Vagina (tissue), 2 donors: ENCODE measurements at regions not wholly inside any gene's neighbourhood (a gene's known extent, or its start where the extent isn't known, plus 50 kb on each side); places are given as distances from the start of the nearest gene placed in this dataset.
A peak's percentile ranks its signal among the peaks of the same experiment; 100 is the strongest.

ENCODE experiments used
- DNase-seq, 2 donors: peaks; one replicate each; pipeline ENCODE4 v3.0.0-alpha.2; 2017; ENCODE audit errors: extremely low spot score in 2 of 2
- H3K27ac ChIP-seq: fragments of 200-600 bp; sonication (generic); one replicate; pipeline ENCODE4 v1.5.1; 2019
- H3K27me3 ChIP-seq: fragments of 200-600 bp; sonication (generic); one replicate; pipeline ENCODE4 v1.5.1; 2019
- H3K36me3 ChIP-seq, 2 donors: fragments of 200-600 bp; sonication (generic); one replicate each; pipeline ENCODE4 v1.5.1; 2017 to 2019
- H3K4me1 ChIP-seq: fragments of 200-600 bp; sonication (generic); one replicate; pipeline ENCODE4 v1.5.1; 2019
- H3K4me3 ChIP-seq, 2 donors: fragments of 200-600 bp; sonication (generic); 1 replicate in 1 of 2; 2 replicates in 1 of 2; pipeline ENCODE4 v1.5.1; 2016 to 2019
- H3K9me3 ChIP-seq: fragments of 200-600 bp; sonication (generic); one replicate; pipeline ENCODE4 v1.5.1; 2019
- POLR2A ChIP-seq, 2 donors: fragments of 450-650 bp; IDR thresholded peaks; one replicate each; pipeline ENCODE4 v1.6.1; 2017; ENCODE audit warnings: antibody characterized with exemption in 2 of 2, mild to moderate bottlenecking in 2 of 2, moderate library complexity in 2 of 2
- POLR2AphosphoS5 ChIP-seq, 2 donors: sonication (generic); formaldehyde crosslinking; IDR thresholded peaks; one replicate each; pipeline ENCODE4 v1.9.0; 2017; ENCODE audit warnings: antibody characterized with exemption in 2 of 2, mild to moderate bottlenecking in 2 of 2, low read depth in 1 of 2; ENCODE audit not compliant: insufficient read depth in 1 of 2
- intact Hi-C: fragments of 100-400 bp; cut with DNase I; formaldehyde crosslinking; loops from one replicate; pipeline ENCODE4 v1.15.1; 2023
- TF ChIP-seq, protein P1 (sequence below), 3 experiments: fragments of 450-650 bp in 2 of 3; fragments of 200-600 bp in 1 of 3; sonication (generic) in 1 of 3; IDR thresholded peaks; one replicate each; pipeline ENCODE4 v1.5.1; 2017 to 2019; ENCODE audit warnings: antibody characterized with exemption in 3 of 3, mild to moderate bottlenecking in 2 of 3, moderate library complexity in 2 of 3

DNA sequence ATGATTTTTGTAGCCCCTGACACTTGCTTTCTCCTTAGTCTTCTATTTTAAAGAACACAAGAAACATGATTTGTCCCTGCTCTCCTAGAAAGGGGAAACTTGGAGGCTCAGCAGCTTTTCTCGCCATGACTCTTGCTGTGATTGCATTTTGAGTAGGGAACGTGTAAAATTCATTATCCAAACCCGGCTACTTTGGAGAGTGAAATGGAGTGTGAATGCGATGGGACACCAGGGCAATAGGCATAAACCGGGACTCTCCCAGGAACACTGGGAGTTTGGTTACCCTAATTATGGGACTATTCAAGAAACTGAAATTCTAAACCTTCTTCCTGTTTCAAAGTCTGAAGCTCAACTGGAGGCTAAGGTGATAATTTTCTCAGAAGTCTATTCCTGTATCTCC is 181.7 kb upstream of the RFC3 start:
- no peaks in the 10 kb centered on the region for H3K36me3 ChIP-seq
- DNase-seq: no peak
- H3K27me3 ChIP-seq: no peaks in the 10 kb centered on the region
- no peak overlapping the region for H3K4me3 ChIP-seq
- intact Hi-C loops: no loop called here
- H3K4me1 ChIP-seq: peaks cover 35% of the 10 kb centered on the region
- no peaks in the 10 kb centered on the region for H3K9me3 ChIP-seq
- no peak overlapping the region for H3K27ac ChIP-seq
- TF ChIP-seq POLR2A (IDR thresholded peaks at IDR 0.05) (no peak), POLR2AphosphoS5 (IDR thresholded peaks at IDR 0.05; ENCODE audit: insufficient read depth in 1 of 2, low read depth in 1 of 2) (no peak)
- TF ChIP-seq, protein P1, sequence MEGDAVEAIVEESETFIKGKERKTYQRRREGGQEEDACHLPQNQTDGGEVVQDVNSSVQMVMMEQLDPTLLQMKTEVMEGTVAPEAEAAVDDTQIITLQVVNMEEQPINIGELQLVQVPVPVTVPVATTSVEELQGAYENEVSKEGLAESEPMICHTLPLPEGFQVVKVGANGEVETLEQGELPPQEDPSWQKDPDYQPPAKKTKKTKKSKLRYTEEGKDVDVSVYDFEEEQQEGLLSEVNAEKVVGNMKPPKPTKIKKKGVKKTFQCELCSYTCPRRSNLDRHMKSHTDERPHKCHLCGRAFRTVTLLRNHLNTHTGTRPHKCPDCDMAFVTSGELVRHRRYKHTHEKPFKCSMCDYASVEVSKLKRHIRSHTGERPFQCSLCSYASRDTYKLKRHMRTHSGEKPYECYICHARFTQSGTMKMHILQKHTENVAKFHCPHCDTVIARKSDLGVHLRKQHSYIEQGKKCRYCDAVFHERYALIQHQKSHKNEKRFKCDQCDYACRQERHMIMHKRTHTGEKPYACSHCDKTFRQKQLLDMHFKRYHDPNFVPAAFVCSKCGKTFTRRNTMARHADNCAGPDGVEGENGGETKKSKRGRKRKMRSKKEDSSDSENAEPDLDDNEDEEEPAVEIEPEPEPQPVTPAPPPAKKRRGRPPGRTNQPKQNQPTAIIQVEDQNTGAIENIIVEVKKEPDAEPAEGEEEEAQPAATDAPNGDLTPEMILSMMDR (IDR thresholded peaks at IDR 0.05): no peak

DNA sequence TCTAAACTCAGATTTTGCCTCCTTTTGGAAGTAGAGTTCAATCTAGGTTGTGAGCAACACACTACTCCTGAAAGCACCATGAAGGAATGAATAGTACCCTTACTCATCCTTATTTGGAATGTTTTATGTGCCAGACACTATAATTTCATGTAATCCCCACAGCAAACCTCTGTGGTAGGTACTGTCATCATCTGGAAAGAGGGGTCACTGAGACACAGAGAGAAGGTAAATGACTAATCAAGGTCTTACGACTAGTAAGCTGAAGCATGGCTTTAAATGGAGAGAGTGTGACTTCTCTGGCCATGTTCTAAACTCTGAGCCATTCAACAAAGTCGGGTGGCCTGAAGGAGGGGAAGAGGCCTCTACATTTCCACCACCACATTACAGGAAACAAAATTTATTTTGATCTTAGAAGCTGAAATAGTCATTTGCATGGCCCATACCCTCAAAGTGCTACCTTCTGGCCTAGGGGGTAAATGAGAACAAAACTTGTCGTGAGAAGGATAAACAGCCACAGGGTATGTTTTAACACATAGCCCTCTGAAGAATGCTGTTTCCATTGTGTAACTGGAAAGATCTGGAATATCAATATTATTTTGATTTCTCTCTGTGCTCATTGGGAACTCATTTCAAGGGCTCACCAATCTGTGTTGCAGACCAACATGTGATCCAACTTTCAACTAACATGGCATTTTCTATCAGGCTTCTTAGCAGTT is 180.8 kb upstream of the RFC3 start:
- Histone ChIP-seq H3K9me3 (no peaks in the 10 kb centered on the region), H3K4me1 (peaks cover 35% of the 10 kb centered on the region), H3K27me3 (no peaks in the 10 kb centered on the region), H3K36me3 (no peaks in the 10 kb centered on the region), H3K27ac (peak overlapping the region; percentile 12), H3K4me3 (no peak overlapping the region)
- intact Hi-C loops: no loop called here
- no peak for DNase-seq
- TF ChIP-seq, protein P1 (IDR thresholded peaks at IDR 0.05): no peak
- TF ChIP-seq POLR2AphosphoS5 (IDR thresholded peaks at IDR 0.05; ENCODE audit: insufficient read depth in 1 of 2, low read depth in 1 of 2) (no peak), POLR2A (IDR thresholded peaks at IDR 0.05) (no peak)

DNA sequence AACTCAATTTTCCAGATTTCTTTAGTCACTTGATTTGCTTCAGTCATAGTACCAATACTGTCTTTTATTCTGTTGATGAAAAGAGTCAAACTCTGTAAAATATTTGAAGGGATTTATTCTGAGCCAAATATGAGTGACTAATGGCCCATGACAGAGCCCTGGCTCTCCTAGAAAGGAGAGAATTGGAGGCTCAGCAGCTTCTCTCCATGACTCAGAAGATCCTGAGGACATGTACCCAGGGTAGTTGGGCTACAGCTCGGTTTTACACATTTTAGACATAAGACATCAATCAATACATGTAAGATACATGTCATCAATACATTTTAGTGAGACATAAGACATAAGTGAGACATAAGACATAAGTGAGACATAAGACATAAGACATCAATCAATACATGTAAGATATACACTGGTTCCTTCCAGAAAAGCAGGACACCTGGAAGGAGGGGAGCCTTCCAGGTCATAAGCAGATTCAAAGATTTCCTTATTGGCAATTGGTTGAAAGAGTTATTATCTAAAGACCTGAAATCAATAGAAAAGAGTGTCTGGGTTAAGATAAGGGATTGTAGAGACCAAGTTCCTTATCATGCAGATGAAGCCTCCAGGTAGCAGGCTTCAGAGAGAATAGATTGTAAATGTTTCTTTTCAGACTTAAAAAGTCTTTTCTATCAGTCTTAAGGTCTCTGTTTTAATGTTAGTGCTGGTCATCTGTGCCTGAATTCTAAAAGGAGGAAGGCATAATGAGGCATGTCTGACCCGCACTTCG is 179.8 kb upstream of the RFC3 start:
- Histone ChIP-seq H3K9me3 (no peaks in the 10 kb centered on the region), H3K4me1 (peaks cover 38% of the 10 kb centered on the region), H3K27ac (peak overlapping the region; percentile 55), H3K27me3 (no peaks in the 10 kb centered on the region), H3K4me3 (no peak overlapping the region), H3K36me3 (no peaks in the 10 kb centered on the region)
- no peak for DNase-seq
- no peak for TF ChIP-seq POLR2AphosphoS5 (IDR thresholded peaks at IDR 0.05; ENCODE audit: insufficient read depth in 1 of 2, low read depth in 1 of 2)
- no peak for TF ChIP-seq POLR2A (IDR thresholded peaks at IDR 0.05)
- TF ChIP-seq, protein P1 (IDR thresholded peaks at IDR 0.05): no peak
- intact Hi-C loops: no loop called here

DNA sequence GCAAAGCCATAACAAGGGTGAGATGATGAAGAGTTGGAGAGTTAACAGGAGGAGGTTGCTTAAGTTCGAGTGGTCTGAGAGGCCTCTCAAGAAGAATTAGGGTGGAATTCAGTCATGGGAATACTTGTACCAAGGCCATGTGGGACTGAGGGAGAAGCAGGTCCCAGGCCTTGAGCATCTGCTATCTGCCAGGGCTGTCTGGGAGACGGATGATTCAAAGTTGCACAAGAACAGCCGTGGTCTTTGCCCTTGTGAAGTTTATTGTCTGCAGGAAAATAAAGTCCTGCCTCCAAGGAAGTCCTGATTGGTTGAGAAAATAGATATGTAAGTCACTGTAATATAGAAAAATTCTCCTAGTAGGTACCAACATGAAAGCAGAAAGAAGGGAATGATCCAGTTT is 178.8 kb upstream of the RFC3 start:
- Histone ChIP-seq H3K36me3 (no peaks in the 10 kb centered on the region), H3K9me3 (no peaks in the 10 kb centered on the region), H3K4me1 (peaks cover 47% of the 10 kb centered on the region), H3K27me3 (no peaks in the 10 kb centered on the region), H3K4me3 (no peak overlapping the region), H3K27ac (peak overlapping the region; percentile 38)
- intact Hi-C loops: no loop called here
- DNase-seq: peak in 1 of 2 donors; percentile 93
- TF ChIP-seq POLR2A (IDR thresholded peaks at IDR 0.05) (no peak), POLR2AphosphoS5 (IDR thresholded peaks at IDR 0.05; ENCODE audit: insufficient read depth in 1 of 2, low read depth in 1 of 2) (peak; percentile 22 to 28)

DNA sequence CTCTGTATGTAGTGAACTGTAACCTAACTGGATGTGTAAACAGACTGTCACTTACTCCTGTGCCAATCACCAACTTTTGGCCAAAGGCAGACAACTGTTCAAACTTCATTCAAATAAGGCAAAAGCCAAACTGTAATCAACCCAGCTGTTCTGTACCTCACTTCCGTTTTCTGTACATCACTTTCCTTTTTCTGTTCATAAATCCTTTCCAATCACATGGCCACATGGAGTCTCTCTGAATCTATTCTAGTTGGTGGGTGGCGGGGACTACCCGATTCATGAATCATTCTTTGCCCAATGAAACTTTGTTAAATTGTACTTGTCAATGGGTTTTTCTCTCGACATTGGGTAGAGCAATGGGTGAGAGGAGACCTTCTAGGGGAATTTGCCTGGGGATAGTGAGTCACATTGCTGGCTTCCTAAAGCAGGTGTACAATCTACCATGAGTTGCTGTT is 178.3 kb upstream of the RFC3 start:
- no peak for DNase-seq
- peak overlapping the region; percentile 38 for H3K27ac ChIP-seq
- no peak overlapping the region for H3K4me3 ChIP-seq
- H3K9me3 ChIP-seq: no peaks in the 10 kb centered on the region
- TF ChIP-seq, protein P1 (IDR thresholded peaks at IDR 0.05): no peak
- TF ChIP-seq POLR2AphosphoS5 (IDR thresholded peaks at IDR 0.05; ENCODE audit: insufficient read depth in 1 of 2, low read depth in 1 of 2): no peak
- TF ChIP-seq POLR2A (IDR thresholded peaks at IDR 0.05): no peak
- H3K27me3 ChIP-seq: no peaks in the 10 kb centered on the region
- no peaks in the 10 kb centered on the region for H3K36me3 ChIP-seq
- H3K4me1 ChIP-seq: peaks cover 50% of the 10 kb centered on the region
- intact Hi-C loops: loop anchor here (10.0 kb wide), 1 partner anchor 85 kb away; no protein-coding TSS in a partner anchor
